RWPE1 (cell line): ENCODE measurements at regions not wholly inside any gene's neighbourhood (a gene's known extent, or its start where the extent isn't known, plus 50 kb on each side); places are given as distances from the start of the nearest gene placed in this dataset.
A peak's percentile ranks its signal among the peaks of the same experiment; 100 is the strongest.
"Not testable (repeated sequence)": the region's sequence is repeated elsewhere in the genome, so short reads cannot be mapped to it uniquely, and the experiment has no call there.

Source experiments
- CTCF ChIA-PET: fragments of 350-600 bp; sonication (Branson Sonifier 250); formaldehyde crosslinking; extraction: SDS; loops from one replicate; lab custom pipeline; 2021; lab: Yijun Ruan, JAX
- POLR2A ChIA-PET: fragments of 400-600 bp; formaldehyde crosslinking; extraction: SDS; loops from one replicate; lab custom pipeline; 2020; ENCODE audit warnings: antibody characterized with exemption; ENCODE audit not compliant: low non-redundant PET; lab: Yijun Ruan, JAX
- DNase-seq: peaks from one replicate; pipeline ENCODE4 v3.0.0; 2012; ENCODE audit warnings: low spot score
- H3K27ac ChIP-seq: fragments of 450-650 bp; 2 replicates; pipeline ENCODE4 v1.5.1; 2017
- TF ChIP-seq, protein P1 (sequence below): fragments of 450-650 bp; conservative IDR thresholded peaks from 2 replicates; pipeline ENCODE4 v1.5.1; 2017; ENCODE audit warnings: low read depth, mild to moderate bottlenecking

GRCh38 chrX:13491061-13491460, 78.3 kb upstream of the EGFL6 start:
- POLR2A ChIA-PET: no interaction called here
- TF ChIP-seq, protein P1, sequence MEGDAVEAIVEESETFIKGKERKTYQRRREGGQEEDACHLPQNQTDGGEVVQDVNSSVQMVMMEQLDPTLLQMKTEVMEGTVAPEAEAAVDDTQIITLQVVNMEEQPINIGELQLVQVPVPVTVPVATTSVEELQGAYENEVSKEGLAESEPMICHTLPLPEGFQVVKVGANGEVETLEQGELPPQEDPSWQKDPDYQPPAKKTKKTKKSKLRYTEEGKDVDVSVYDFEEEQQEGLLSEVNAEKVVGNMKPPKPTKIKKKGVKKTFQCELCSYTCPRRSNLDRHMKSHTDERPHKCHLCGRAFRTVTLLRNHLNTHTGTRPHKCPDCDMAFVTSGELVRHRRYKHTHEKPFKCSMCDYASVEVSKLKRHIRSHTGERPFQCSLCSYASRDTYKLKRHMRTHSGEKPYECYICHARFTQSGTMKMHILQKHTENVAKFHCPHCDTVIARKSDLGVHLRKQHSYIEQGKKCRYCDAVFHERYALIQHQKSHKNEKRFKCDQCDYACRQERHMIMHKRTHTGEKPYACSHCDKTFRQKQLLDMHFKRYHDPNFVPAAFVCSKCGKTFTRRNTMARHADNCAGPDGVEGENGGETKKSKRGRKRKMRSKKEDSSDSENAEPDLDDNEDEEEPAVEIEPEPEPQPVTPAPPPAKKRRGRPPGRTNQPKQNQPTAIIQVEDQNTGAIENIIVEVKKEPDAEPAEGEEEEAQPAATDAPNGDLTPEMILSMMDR: no peak
- CTCF ChIA-PET: interaction anchor here (0.6 kb wide), 1 partner anchor 540 kb away, joined by 4 read pairs; no protein-coding TSS in a partner anchor
- no peak overlapping the region for H3K27ac ChIP-seq
- DNase-seq: no peak

DNA sequence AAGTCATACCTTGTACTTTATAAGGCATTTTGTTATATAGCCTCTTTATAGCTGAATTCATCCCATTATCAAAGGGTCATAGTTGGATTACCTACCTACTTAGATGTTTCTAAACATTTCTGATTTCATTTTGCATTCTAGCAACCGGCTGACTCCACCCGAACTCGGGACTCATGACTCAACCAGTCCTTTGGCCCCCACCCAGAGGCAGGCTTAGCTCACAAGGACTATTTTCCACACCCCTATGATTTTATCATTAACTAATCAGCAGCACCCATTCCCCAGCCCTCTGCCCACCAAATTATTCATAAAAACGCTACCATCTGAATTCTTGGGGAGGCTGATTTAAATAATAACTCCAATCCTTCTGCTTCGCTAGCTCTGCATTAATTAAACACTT, 79.9 kb upstream of the EGFL6 start:
- CTCF ChIA-PET: no interaction called here

GRCh38 chrX:13487731-13488505, 81.5 kb upstream of the EGFL6 start:
- ChIA-PET POLR2A (no interaction called here), CTCF (interaction anchor here (0.6 to 1.6 kb wide), 7 partner anchors 38 to 589 kb away, joined by 3 to 8 read pairs (median 5); no protein-coding TSS in a partner anchor)
- peak overlapping the region; percentile 85 for H3K27ac ChIP-seq
- TF ChIP-seq, protein P1: peak; percentile 38; the same call in 1 of the 2 replicates
- DNase-seq: peak; percentile 60

More for the DNA sequence above, 79.9 kb upstream of the EGFL6 start:
- TF ChIP-seq, protein P1: no peak
- POLR2A ChIA-PET: no interaction called here
- peak; percentile 6 for DNase-seq
- H3K27ac ChIP-seq: no peak overlapping the region

DNA sequence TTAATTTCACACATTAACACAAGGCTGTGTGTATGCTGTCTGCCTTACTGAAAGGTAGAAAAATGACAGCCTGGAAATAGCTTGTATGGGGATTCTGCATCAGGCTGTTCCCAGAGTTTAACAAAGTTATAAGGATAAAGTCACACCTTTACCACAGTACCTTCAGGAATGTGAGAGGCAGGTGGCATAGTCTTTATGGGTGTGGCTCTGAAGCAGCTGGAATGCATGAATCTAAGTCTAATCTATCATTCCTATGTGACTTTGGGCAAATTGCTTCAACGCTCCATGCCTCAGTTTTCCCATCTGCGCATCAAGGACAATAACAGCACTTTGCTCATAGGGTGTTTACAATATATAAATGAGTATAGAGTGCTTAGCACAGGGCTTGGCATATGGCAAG, 84.2 kb upstream of the EGFL6 start:
- H3K27ac ChIP-seq: no peak overlapping the region
- CTCF ChIA-PET: interaction anchor here (0.7 kb wide), 1 partner anchor 538 kb away, joined by 3 read pairs; no protein-coding TSS in a partner anchor
- peak; percentile 20 for DNase-seq
- POLR2A ChIA-PET: no interaction called here
- TF ChIP-seq, protein P1: no peak

GRCh38 chrX:13483773-13484172, 85.6 kb upstream of the EGFL6 start:
- DNase-seq: no peak
- TF ChIP-seq, protein P1: no peak
- H3K27ac ChIP-seq: no peak overlapping the region
- ChIA-PET CTCF (no interaction called here), POLR2A (no interaction called here)

- CTCF ChIA-PET: interaction anchor here (0.5 kb wide), 1 partner anchor 521 kb away, joined by 3 read pairs; no protein-coding TSS in a partner anchor
- POLR2A ChIA-PET: no interaction called here
- no peak overlapping the region for H3K27ac ChIP-seq
- no peak for DNase-seq
- TF ChIP-seq, protein P1: no peak
Observed at GRCh38 chrX:13482746-13483541, 86.5 kb upstream of the EGFL6 start.

DNA sequence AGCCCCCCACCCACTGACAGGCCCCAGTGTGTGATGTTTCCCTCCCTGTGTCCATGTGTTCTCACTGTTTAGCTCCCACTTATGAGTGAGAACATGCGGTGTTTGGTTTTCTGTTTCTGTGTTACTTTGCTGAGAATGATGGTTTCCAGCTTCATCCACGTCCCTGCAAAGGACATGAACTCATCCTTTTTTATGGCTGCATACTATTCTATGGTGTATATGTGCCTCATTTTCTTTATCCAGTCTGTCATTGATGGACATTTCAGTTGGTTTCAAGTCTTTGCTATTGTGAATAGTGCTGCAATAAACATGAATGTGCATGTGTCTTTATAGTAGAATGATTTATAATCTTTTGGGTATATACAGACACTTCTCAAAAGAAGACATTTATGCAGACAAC, 88.6 kb upstream of the EGFL6 start:
- CTCF ChIA-PET, DNase-seq, POLR2A ChIA-PET, H3K27ac ChIP-seq: not testable (repeated sequence)
